Thyroid gland (tissue), 4 donors: ENCODE measurements at regions not wholly inside any gene's neighbourhood (a gene's known extent, or its start where the extent isn't known, plus 50 kb on each side); places are given as distances from the start of the nearest gene placed in this dataset.

Experiments used
- POLR2A ChIP-seq, 2 donors: fragments of 450-650 bp; IDR thresholded peaks; one replicate each; pipeline ENCODE4 v1.6.1; 2017; ENCODE audit warnings: antibody characterized with exemption in 2 of 2, mild to moderate bottlenecking in 2 of 2, moderate library complexity in 1 of 2
- TF ChIP-seq, protein P1 (sequence below), 6 experiments: fragments of 200-600 bp in 3 of 6; fragments of 450-650 bp in 3 of 6; sonication (generic) in 3 of 6; IDR thresholded peaks; one replicate each; pipeline ENCODE4 v1.5.1; 2016 to 2019; ENCODE audit warnings: antibody characterized with exemption in 6 of 6, mild to moderate bottlenecking in 2 of 6, inconsistent platforms in 1 of 6, moderate library complexity in 1 of 6

DNA sequence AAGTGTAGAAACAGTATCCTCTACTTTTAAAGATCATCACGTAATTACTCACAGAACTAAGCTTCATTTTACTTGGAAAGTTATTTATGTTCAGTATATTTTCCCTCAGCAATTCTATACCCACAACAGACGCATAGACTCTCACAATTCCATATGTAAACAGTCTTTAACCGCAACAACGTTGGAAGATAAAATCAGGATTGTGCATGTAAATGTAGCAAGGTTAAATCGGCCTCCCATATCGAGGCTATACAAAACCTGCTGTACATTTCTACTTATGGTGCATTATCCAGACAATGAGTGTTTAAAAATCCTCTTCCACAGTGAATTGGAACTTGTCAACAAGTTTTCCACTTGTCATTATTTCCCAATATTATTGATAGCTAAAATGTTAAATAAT, 581.1 kb downstream of the SLC16A7 start:
- no peak for TF ChIP-seq POLR2A (IDR thresholded peaks at IDR 0.05)
- TF ChIP-seq, protein P1, sequence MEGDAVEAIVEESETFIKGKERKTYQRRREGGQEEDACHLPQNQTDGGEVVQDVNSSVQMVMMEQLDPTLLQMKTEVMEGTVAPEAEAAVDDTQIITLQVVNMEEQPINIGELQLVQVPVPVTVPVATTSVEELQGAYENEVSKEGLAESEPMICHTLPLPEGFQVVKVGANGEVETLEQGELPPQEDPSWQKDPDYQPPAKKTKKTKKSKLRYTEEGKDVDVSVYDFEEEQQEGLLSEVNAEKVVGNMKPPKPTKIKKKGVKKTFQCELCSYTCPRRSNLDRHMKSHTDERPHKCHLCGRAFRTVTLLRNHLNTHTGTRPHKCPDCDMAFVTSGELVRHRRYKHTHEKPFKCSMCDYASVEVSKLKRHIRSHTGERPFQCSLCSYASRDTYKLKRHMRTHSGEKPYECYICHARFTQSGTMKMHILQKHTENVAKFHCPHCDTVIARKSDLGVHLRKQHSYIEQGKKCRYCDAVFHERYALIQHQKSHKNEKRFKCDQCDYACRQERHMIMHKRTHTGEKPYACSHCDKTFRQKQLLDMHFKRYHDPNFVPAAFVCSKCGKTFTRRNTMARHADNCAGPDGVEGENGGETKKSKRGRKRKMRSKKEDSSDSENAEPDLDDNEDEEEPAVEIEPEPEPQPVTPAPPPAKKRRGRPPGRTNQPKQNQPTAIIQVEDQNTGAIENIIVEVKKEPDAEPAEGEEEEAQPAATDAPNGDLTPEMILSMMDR (IDR thresholded peaks at IDR 0.05): no peak
